ENCODE measurements at regions not wholly inside any gene's neighbourhood (a gene's known extent, or its start where the extent isn't known, plus 50 kb on each side); places are given as distances from the start of the nearest gene placed in this dataset.

- TF ChIP-seq, protein P1, sequence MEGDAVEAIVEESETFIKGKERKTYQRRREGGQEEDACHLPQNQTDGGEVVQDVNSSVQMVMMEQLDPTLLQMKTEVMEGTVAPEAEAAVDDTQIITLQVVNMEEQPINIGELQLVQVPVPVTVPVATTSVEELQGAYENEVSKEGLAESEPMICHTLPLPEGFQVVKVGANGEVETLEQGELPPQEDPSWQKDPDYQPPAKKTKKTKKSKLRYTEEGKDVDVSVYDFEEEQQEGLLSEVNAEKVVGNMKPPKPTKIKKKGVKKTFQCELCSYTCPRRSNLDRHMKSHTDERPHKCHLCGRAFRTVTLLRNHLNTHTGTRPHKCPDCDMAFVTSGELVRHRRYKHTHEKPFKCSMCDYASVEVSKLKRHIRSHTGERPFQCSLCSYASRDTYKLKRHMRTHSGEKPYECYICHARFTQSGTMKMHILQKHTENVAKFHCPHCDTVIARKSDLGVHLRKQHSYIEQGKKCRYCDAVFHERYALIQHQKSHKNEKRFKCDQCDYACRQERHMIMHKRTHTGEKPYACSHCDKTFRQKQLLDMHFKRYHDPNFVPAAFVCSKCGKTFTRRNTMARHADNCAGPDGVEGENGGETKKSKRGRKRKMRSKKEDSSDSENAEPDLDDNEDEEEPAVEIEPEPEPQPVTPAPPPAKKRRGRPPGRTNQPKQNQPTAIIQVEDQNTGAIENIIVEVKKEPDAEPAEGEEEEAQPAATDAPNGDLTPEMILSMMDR (IDR thresholded peaks at IDR 0.05) = no peak
- no peak for TF ChIP-seq POLR2AphosphoS5 (IDR thresholded peaks at IDR 0.05)
- no peak for TF ChIP-seq POLR2A (IDR thresholded peaks at IDR 0.05)
Observed at GRCh38 chr3:176948151-176948550, 249.1 kb downstream of the TBL1XR1 start.

All from gastroesophageal sphincter (tissue), 3 donors.